22Rv1 (cell line): ENCODE measurements at regions not wholly inside any gene's neighbourhood (a gene's known extent, or its start where the extent isn't known, plus 50 kb on each side); places are given as distances from the start of the nearest gene placed in this dataset.

Source experiments
- H3K27ac ChIP-seq: fragments of 450-650 bp; 2 replicates; pipeline ENCODE4 v1.5.1; 2017
- CTCF ChIP-seq: fragments of 450-650 bp; IDR thresholded peaks from 2 replicates; pipeline ENCODE4 v1.5.1; 2017; ENCODE audit warnings: mild to moderate bottlenecking
- ZFX ChIP-seq: fragments of 450-650 bp; IDR thresholded peaks from 2 replicates; pipeline ENCODE4 v1.6.1; 2017; ENCODE audit warnings: antibody characterized with exemption, borderline replicate concordance

GRCh38 chr10:118246332-118247295, 95.5 kb downstream of the FAM204A start:
- H3K27ac ChIP-seq: no peak overlapping the region

GRCh38 chr10:118243907-118244306, 98.2 kb downstream of the FAM204A start:
- no peak for TF ChIP-seq ZFX
- no peak for TF ChIP-seq CTCF
- H3K27ac ChIP-seq: no peak overlapping the region

More at GRCh38 chr10:118246332-118247295, 95.5 kb downstream of the FAM204A start:
- TF ChIP-seq ZFX (no peak), CTCF (no peak)

- TF ChIP-seq CTCF (peak; percentile 90), ZFX (no peak)
- no peak overlapping the region for H3K27ac ChIP-seq
Measured at GRCh38 chr10:118241229-118242137, 100.6 kb downstream of the FAM204A start.

GRCh38 chr10:118239236-118239630, 102.9 kb downstream of the FAM204A start:
- H3K27ac ChIP-seq: no peak overlapping the region
- TF ChIP-seq CTCF: no peak
- TF ChIP-seq ZFX: no peak

- no peak overlapping the region for H3K27ac ChIP-seq
Measured at GRCh38 chr10:118238573-118239235, 103.4 kb downstream of the FAM204A start.

GRCh38 chr10:118237930-118238329, 104.2 kb downstream of the FAM204A start:
- no peak for TF ChIP-seq CTCF
- TF ChIP-seq ZFX: no peak
- H3K27ac ChIP-seq: no peak overlapping the region

More at GRCh38 chr10:118238573-118239235, 103.4 kb downstream of the FAM204A start:
- no peak for TF ChIP-seq ZFX

GRCh38 chr10:118234683-118235082, 107.4 kb downstream of the FAM204A start:
- TF ChIP-seq ZFX: no peak
- H3K27ac ChIP-seq: no peak overlapping the region
